ENCODE measurements at regions not wholly inside any gene's neighbourhood (a gene's known extent, or its start where the extent isn't known, plus 50 kb on each side); places are given as distances from the start of the nearest gene placed in this dataset.

DNA sequence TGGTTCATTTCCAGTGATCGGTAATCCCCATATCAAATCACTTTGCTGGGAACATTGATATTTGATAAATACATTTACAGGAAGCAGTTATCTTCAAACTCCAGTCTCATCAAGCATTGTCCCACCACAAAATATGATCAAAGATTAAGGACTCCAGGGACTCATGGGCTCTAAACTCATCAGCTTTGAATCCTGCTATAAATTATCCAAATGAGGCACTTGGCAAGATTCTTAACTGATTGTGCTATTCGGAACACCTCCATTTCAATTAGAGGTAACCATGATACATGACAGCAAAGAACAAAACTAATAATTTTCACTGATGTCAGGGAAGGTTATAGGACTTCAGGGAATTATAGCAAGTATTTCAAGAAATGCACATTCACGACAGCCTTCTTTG lies 1088.1 kb upstream of the PIK3C3 start:
- ATAC-seq (ENCODE audit: low FRiP score in 2 of 2) (no peak), DNase-seq (no peak)
- no peaks in the 10 kb centered on the region for H3K9me3 ChIP-seq
- H3K4me1 ChIP-seq, result no peaks in the 10 kb centered on the region
- TF ChIP-seq EP300 (IDR thresholded peaks at IDR 0.05), result no peak
- TF ChIP-seq POLR2A (IDR thresholded peaks at IDR 0.05), result no peak
- TF ChIP-seq POLR2AphosphoS5 (IDR thresholded peaks at IDR 0.05), result no peak
- TF ChIP-seq, protein P1, sequence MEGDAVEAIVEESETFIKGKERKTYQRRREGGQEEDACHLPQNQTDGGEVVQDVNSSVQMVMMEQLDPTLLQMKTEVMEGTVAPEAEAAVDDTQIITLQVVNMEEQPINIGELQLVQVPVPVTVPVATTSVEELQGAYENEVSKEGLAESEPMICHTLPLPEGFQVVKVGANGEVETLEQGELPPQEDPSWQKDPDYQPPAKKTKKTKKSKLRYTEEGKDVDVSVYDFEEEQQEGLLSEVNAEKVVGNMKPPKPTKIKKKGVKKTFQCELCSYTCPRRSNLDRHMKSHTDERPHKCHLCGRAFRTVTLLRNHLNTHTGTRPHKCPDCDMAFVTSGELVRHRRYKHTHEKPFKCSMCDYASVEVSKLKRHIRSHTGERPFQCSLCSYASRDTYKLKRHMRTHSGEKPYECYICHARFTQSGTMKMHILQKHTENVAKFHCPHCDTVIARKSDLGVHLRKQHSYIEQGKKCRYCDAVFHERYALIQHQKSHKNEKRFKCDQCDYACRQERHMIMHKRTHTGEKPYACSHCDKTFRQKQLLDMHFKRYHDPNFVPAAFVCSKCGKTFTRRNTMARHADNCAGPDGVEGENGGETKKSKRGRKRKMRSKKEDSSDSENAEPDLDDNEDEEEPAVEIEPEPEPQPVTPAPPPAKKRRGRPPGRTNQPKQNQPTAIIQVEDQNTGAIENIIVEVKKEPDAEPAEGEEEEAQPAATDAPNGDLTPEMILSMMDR (IDR thresholded peaks at IDR 0.05), result no peak
- no peaks in the 10 kb centered on the region for H3K27me3 ChIP-seq
- no peak overlapping the region for H3K27ac ChIP-seq
- no peak overlapping the region for H3K4me3 ChIP-seq
- 90 to 94% methylated on average over 3 of the region's 3 CpGs for WGBS, 2 donors
- no peaks in the 10 kb centered on the region for H3K36me3 ChIP-seq

DNA sequence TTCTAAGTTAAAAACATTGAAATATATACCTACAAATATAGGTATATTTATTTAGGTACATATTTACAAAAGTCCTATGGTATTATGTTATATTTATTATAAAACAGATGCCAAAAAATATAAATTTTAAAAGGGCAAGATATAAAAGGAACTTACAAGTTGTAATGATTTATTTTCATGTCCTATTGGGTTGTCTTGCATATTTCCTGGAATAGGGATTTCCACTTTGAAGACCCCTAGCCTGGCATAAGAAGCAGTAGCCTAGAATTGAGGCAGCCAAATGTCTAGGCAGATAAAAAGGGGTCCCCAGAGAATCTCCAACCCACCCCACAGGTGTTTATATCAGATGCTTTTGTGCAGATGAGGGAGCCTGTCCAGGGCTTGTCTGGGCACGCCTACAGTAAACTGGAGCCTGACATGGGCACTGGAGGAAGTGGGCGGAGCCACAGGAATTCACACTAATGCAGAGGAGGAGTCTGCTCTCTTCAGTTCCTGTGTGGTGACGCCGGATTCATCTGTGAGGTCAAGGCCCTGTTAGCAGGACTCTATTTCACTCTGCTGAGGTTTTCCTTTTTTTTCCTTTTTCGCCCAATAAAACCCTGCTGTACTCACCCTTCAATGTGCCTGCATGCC lies 1088.9 kb upstream of the PIK3C3 start:
- WGBS, 2 donors, result 74 to 91% methylated on average over 5 of the region's 5 CpGs
- Histone ChIP-seq H3K27me3 (no peaks in the 10 kb centered on the region), H3K4me1 (no peaks in the 10 kb centered on the region), H3K36me3 (no peaks in the 10 kb centered on the region), H3K9me3 (no peaks in the 10 kb centered on the region), H3K27ac (no peak overlapping the region), H3K4me3 (no peak overlapping the region)
- no peak for DNase-seq
- TF ChIP-seq POLR2AphosphoS5 (IDR thresholded peaks at IDR 0.05), result no peak
- TF ChIP-seq EP300 (IDR thresholded peaks at IDR 0.05), result no peak
- no peak for TF ChIP-seq POLR2A (IDR thresholded peaks at IDR 0.05)
- TF ChIP-seq, protein P1 (IDR thresholded peaks at IDR 0.05), result no peak
- ATAC-seq (ENCODE audit: low FRiP score in 2 of 2), result no peak

DNA sequence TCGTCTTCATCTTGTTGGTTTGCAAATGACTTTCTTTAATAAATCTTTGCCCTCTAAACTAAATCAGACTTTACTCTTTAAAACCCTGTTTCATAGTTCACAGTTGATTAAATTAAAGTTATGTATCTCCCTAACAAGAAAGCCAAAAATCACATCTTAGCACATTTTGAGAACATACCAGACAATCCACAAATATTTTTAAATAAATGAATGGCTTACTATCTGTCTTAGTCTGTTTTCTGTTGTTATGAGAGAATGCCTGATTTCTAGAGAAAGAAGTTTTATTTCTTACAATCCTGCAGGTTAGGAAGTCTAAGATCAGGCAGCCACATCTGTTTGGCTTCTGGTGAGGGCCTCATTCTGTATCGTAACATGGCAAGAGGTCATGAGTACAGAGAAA lies 1090.2 kb upstream of the PIK3C3 start:
- ATAC-seq (ENCODE audit: low FRiP score in 2 of 2), result no peak
- Histone ChIP-seq H3K4me3 (no peak overlapping the region), H3K27me3 (no peaks in the 10 kb centered on the region), H3K36me3 (no peaks in the 10 kb centered on the region), H3K27ac (no peak overlapping the region), H3K4me1 (no peaks in the 10 kb centered on the region), H3K9me3 (no peaks in the 10 kb centered on the region)
- no peak for DNase-seq
- TF ChIP-seq EP300 (IDR thresholded peaks at IDR 0.05), result no peak
- TF ChIP-seq, protein P1 (IDR thresholded peaks at IDR 0.05), result no peak
- no peak for TF ChIP-seq POLR2AphosphoS5 (IDR thresholded peaks at IDR 0.05)
- TF ChIP-seq POLR2A (IDR thresholded peaks at IDR 0.05), result no peak
- 92 to 95% methylated on average over 2 of the region's 2 CpGs for WGBS, 2 donors

DNA sequence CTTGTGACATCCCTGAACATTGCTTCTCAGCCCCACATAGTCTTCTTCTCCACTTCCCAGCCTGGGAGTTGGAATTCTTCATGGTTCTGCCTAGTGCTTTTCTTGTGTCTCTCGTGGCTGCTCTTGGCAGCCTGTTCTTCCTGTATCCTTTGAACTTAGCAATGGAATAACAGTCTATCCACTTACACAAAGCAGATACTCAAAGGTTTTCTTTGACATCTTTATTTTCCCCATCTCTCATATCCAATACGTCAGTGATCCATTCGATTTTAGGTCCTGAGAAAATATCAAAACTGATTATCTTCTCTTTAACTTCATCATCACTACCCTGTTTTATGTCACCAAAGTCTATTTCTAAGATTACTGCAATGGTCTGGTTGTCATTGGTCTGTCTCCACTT lies 1091.2 kb upstream of the PIK3C3 start:
- Histone ChIP-seq H3K27me3 (no peaks in the 10 kb centered on the region), H3K4me3 (no peak overlapping the region), H3K36me3 (no peaks in the 10 kb centered on the region), H3K4me1 (no peaks in the 10 kb centered on the region), H3K27ac (no peak overlapping the region), H3K9me3 (no peaks in the 10 kb centered on the region)
- 77 to 83% methylated on average over 3 of the region's 3 CpGs for WGBS, 2 donors
- ATAC-seq (ENCODE audit: low FRiP score in 2 of 2), result no peak
- DNase-seq, result no peak
- TF ChIP-seq POLR2AphosphoS5 (IDR thresholded peaks at IDR 0.05), result no peak
- TF ChIP-seq, protein P1 (IDR thresholded peaks at IDR 0.05), result no peak
- TF ChIP-seq EP300 (IDR thresholded peaks at IDR 0.05), result no peak
- no peak for TF ChIP-seq POLR2A (IDR thresholded peaks at IDR 0.05)

DNA sequence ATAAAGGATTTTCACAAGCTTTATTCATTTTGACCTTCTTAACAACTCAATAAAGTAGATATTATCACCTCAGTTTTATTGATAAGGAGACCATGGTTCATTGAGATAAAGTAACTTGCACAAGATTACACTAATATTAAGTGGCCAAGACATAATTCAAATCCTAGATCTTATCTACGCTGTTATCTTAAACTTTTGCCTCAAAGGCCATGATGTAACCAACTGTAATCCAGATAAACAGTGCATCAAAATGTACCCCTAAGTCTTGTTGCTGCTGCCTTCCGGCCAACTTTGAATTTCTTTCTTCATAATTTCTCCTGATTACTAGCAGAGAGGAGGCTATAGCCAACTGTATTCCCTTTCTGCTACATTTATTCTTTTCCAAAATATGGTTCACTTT lies 1094.8 kb upstream of the PIK3C3 start:
- ATAC-seq (ENCODE audit: low FRiP score in 2 of 2) (no peak), DNase-seq (no peak)
- Histone ChIP-seq H3K4me1 (no peaks in the 10 kb centered on the region), H3K4me3 (no peak overlapping the region), H3K27me3 (no peaks in the 10 kb centered on the region), H3K9me3 (no peaks in the 10 kb centered on the region), H3K27ac (no peak overlapping the region), H3K36me3 (no peaks in the 10 kb centered on the region)
- TF ChIP-seq EP300 (IDR thresholded peaks at IDR 0.05) (no peak), POLR2A (IDR thresholded peaks at IDR 0.05) (no peak), POLR2AphosphoS5 (IDR thresholded peaks at IDR 0.05) (no peak)
- TF ChIP-seq, protein P1 (IDR thresholded peaks at IDR 0.05), result no peak
- WGBS, 2 donors, result 81 to 86% methylated on average over 2 of the region's 2 CpGs
